ENCODE measurements at regions not wholly inside any gene's neighbourhood (a gene's known extent, or its start where the extent isn't known, plus 50 kb on each side); places are given as distances from the start of the nearest gene placed in this dataset.

GRCh38 chr11:134901955-134902918, 490.2 kb upstream of the B3GAT1 start:
- TF ChIP-seq HMGXB4 (CRISPR knock-in tag; IDR thresholded peaks at IDR 0.05) (no peak), ZNF138 (CRISPR knock-in tag; conservative IDR thresholded peaks at IDR 0.05) (no peak), CTCF (IDR thresholded peaks at IDR 0.05) (no peak), SP1 (CRISPR knock-in tag; conservative IDR thresholded peaks at IDR 0.05) (no peak), MAX (CRISPR knock-in tag; IDR thresholded peaks at IDR 0.05) (no peak), ELF4 (CRISPR knock-in tag; IDR thresholded peaks at IDR 0.05; ENCODE audit: low read depth) (no peak), TEAD4 (CRISPR knock-in tag; IDR thresholded peaks at IDR 0.05) (no peak), NFE2L1 (CRISPR knock-in tag; IDR thresholded peaks at IDR 0.05) (no peak), GTF2I (CRISPR knock-in tag; conservative IDR thresholded peaks at IDR 0.05) (no peak), ATF2 (CRISPR knock-in tag; IDR thresholded peaks at IDR 0.05; ENCODE audit: borderline replicate concordance, low read depth) (no peak), ERG (CRISPR knock-in tag; IDR thresholded peaks at IDR 0.05) (no peak), E2F4 (CRISPR knock-in tag; IDR thresholded peaks at IDR 0.05; ENCODE audit: borderline replicate concordance, low read depth) (no peak)

All from WTC11 (cell line).